Vagina (tissue), 2 donors: ENCODE measurements at regions not wholly inside any gene's neighbourhood (a gene's known extent, or its start where the extent isn't known, plus 50 kb on each side); places are given as distances from the start of the nearest gene placed in this dataset.

Experiments
- POLR2A ChIP-seq, 2 donors: fragments of 450-650 bp; IDR thresholded peaks; one replicate each; pipeline ENCODE4 v1.6.1; 2017; ENCODE audit warnings: antibody characterized with exemption in 2 of 2, mild to moderate bottlenecking in 2 of 2, moderate library complexity in 2 of 2
- POLR2AphosphoS5 ChIP-seq, 2 donors: sonication (generic); formaldehyde crosslinking; IDR thresholded peaks; one replicate each; pipeline ENCODE4 v1.9.0; 2017; ENCODE audit warnings: antibody characterized with exemption in 2 of 2, mild to moderate bottlenecking in 2 of 2, low read depth in 1 of 2; ENCODE audit not compliant: insufficient read depth in 1 of 2
- TF ChIP-seq, protein P1 (sequence below), 3 experiments: fragments of 450-650 bp in 2 of 3; fragments of 200-600 bp in 1 of 3; sonication (generic) in 1 of 3; IDR thresholded peaks; one replicate each; pipeline ENCODE4 v1.5.1; 2017 to 2019; ENCODE audit warnings: antibody characterized with exemption in 3 of 3, mild to moderate bottlenecking in 2 of 3, moderate library complexity in 2 of 3

DNA sequence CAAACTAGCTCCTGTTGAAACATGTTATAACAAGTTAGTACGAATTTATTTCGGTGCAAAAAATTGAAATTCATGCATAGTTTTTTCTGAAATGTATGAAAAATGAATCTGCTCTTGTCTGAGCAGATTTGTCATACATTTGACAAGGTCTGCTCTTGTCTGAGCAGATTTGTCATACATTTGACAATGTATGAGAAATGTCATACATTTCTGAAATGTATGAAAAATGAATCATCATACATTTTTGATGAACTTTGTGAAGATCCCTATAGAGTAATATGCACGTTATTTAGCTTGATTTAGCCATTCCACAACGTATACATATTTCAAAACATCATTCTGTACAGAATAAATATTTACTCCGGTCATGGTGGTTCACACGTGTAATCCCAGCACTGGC is 85.9 kb upstream of the PARP8 start:
- TF ChIP-seq, protein P1, sequence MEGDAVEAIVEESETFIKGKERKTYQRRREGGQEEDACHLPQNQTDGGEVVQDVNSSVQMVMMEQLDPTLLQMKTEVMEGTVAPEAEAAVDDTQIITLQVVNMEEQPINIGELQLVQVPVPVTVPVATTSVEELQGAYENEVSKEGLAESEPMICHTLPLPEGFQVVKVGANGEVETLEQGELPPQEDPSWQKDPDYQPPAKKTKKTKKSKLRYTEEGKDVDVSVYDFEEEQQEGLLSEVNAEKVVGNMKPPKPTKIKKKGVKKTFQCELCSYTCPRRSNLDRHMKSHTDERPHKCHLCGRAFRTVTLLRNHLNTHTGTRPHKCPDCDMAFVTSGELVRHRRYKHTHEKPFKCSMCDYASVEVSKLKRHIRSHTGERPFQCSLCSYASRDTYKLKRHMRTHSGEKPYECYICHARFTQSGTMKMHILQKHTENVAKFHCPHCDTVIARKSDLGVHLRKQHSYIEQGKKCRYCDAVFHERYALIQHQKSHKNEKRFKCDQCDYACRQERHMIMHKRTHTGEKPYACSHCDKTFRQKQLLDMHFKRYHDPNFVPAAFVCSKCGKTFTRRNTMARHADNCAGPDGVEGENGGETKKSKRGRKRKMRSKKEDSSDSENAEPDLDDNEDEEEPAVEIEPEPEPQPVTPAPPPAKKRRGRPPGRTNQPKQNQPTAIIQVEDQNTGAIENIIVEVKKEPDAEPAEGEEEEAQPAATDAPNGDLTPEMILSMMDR (IDR thresholded peaks at IDR 0.05), result no peak
- TF ChIP-seq POLR2A (IDR thresholded peaks at IDR 0.05), result no peak
- TF ChIP-seq POLR2AphosphoS5 (IDR thresholded peaks at IDR 0.05; ENCODE audit: insufficient read depth in 1 of 2, low read depth in 1 of 2), result no peak
